H54 (cell line): ENCODE measurements at regions not wholly inside any gene's neighbourhood (a gene's known extent, or its start where the extent isn't known, plus 50 kb on each side); places are given as distances from the start of the nearest gene placed in this dataset.

Source experiments
- DNase-seq: peaks from one replicate; pipeline ENCODE4 v3.0.0; 2011; ENCODE audit warnings: low spot score, mixed read lengths; ENCODE audit not compliant: insufficient read length
- FAIRE-seq: peaks from 3 replicates; lab custom pipeline; 2011; peaks lifted over from hg19 to GRCh38; lab: Jason Lieb, UNC
- POLR2A ChIP-seq: IDR thresholded peaks from 2 replicates; pipeline ENCODE4 v1.6.1; 2011; ENCODE audit warnings: low read depth, mild to moderate bottlenecking, low read length

DNA sequence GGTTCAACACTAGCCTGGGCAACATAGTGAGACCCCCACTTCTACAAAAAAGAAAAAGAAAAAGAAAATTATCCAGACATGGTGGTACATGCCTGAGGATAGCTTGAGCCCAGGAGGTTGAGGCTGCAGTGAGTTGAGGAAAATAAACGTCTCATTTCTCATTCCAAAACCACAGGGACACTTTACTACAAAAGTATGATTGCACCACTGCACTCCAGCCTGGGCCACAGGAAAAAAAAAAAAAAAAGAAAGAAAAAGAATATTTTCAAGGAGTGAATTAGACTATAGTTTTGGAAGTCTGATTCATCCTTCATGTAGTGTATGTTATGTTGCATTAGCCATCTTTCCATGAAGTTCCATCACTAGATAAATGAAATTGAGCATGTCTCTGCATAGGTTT, 149.5 kb upstream of the THBS1 start:
- DNase-seq (no peak), FAIRE-seq (no peak)
- TF ChIP-seq POLR2A = no peak

DNA sequence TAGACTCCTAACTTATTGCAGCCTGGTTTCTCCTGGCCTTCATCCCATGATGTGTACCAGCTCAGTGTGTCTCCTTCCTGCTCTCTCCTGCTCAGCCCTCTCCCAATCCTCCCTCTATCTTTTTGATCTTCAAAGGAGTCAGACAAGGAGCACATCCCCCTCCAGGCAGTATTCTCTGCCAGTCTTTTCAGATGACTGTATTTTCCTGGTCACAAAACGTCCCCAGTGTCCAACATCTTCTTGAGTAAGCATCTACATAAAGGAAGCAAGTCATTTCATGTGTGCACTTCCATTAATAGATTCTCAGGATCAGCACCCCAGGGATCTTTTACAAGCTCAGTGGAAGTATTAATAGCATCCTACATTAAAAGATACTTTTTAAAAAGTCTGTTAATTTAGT, 148.9 kb upstream of the THBS1 start:
- DNase-seq = no peak
- FAIRE-seq = no peak
- no peak for TF ChIP-seq POLR2A

DNA sequence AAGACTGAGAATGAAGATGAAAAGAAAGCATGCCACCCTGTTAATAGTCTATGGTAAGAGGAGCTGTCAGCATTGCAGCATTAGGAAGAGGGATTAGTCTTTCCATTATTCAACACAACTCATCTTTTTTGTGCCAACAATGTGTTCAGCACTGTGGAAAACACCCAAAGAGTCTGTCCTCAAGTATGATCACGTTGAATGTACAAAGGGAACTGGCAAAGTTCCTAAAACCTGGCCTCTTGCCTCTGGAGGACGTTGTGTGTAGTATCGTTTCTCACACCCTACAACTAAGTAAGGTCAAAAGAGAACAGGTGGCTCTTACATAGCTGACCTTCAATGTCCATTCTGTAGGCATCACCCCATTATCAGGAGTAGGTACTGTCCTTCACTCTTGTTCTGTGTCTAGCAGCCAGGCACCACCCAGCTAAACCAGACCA, 147.9 kb upstream of the THBS1 start:
- TF ChIP-seq POLR2A = no peak
- FAIRE-seq = no peak
- no peak for DNase-seq

DNA sequence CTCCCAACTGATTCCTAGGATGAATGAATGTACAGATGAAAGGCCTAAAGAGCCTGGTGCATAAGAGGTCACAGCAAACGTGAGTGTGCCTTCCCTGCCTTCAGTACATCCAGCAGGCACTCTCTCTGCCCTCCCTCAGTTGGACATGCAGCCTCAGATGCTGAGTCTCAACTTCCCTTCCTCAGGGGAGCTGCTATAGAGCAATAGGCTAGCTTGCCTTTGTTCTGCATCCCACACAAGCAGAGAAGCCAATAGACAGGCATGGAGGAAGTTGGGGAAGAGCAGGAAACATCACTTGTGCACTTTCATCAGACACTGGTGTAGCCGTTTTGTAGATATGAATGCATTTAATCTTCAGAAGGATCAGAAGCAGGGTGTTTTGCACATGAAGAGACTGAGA, 147.5 kb upstream of the THBS1 start:
- FAIRE-seq (no peak), DNase-seq (no peak)
- no peak for TF ChIP-seq POLR2A

DNA sequence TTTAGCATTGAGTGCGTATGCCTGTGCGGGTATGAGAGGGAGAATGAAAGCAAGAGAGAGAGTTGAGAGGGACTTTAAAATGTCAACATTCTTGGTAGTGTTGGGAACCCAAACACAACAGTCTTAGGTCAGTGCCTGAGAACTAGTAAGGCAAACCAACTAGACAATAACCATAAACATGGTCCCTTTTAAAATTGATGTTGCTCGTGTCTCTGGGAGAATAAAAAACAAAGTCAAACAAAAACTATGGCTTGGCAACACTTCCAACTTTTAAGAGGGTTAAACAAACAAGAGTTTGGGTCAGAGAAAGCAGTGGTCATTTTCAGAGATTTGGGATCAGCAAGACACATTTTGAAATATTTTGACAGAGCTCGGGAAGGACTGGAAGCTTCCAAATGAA, 146.7 kb upstream of the THBS1 start:
- DNase-seq = no peak
- no peak for FAIRE-seq
- no peak for TF ChIP-seq POLR2A

DNA sequence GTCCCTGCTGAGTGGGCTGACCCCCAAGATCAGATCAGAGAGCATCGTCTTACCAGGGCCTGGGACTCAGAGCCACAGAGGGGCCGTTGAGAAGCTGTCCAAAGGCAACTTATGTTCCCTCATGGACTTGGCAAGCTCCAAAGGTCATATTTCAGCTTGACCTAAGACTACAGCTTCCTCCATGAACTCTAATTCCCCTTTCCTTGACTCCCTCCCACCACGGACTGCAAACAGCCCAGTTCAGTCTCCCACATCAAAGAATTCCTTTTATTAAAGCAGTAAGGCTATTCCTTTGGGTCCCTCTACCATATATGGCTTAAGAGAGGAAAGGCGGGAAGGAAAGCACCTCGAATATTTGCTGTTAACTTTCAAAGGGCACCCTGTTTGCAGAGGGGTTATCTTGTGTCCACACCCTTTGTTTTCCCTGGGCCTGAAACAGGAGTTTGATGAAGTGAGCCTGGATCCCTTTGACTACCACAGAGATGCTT, 146.1 kb upstream of the THBS1 start:
- FAIRE-seq (no peak), DNase-seq (no peak)
- no peak for TF ChIP-seq POLR2A

DNA sequence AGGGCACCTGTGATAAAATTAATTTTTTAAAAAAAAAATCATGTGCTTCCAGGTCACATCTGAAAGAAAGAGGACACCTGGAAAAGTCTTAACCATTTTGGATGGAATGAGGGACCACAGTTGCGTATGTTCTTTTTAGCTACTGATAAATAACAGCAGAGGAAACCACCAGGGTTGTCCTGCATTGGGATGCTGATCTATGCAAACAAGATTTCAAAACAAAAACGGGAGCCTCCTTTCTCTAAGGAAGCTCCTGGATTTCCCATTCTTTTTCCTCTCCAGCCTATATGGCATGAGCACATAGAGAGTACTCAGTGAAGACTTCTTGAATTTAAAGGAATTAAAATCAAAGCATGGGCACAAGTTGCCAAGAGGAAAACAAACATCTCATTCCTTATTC, 145.6 kb upstream of the THBS1 start:
- no peak for DNase-seq
- no peak for TF ChIP-seq POLR2A
- no peak for FAIRE-seq

DNA sequence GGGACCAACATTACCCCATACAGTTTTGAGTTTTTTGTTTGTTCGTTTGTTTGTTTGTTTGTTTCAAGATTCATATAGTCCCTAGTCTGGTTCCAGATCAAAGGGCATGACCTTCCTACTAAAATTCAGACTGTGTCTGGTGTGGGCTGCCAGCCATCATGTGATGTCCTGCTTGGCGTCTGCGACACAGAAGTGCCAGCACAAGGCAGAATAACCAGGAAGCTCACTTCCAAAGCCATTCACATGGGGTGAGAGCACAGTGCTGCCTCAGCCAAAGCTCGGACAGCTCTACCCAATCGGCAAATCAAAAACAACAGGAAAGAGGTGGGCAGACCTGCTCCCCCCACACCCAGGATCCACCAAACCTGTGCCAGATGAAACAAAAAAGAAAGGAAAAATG, 142.6 kb upstream of the THBS1 start:
- DNase-seq (no peak), FAIRE-seq (no peak)
- TF ChIP-seq POLR2A = no peak

DNA sequence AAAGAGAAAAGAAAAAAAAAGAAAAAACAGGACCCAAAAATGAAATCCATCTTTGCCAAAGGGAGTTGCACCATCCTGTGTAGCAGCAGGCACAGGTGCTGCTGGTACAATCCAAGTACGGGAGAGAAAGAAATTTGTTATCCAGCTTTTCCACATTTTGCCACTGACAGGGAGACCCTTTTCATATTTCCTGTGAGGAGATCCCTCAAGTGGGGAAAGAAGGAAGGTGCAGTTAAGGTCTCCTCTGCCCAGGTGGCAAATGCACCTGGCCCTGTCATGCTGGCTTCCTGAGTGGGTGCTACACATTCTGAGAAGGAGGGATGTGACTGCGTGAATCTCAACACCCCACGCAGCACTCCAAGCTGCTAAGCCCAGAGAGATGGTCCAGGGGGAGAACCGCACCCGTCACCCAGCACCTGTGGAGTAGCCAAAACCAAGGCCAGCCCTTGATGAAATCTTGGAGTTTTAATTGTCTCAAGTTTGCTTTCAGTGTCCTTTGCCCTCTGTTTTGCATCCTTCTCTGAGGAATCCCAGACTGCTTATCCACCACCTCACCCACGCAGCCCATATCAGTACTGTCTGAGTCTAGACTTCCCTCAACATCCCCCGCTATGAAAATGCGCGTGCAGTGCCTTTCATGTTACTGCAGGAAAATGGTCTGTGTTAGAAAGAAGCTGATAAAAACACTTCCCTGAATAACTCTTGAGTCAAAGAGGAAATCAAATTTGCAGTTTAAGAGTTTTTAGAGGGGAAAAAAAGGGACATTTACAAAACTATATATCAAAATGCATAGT, 141.9 kb upstream of the THBS1 start:
- DNase-seq (no peak), FAIRE-seq (no peak)
- no peak for TF ChIP-seq POLR2A

DNA sequence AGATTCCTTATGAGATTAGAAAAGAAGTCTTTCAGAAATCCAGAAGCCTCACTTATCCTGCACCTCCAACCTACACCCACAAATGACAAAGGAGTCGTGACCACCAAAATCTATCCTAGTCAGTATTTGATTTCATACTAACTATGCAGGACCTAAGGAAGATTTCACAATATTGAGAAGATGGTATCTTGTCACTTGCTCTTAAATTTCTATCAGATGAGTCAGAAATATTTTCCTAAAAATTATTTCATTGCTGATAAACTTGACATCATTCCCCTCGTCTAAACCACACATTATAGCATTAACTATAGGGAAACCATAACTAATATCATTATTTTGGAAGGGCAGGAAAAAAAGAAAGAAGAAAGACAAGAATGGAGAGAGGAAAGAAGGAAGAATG, 138.0 kb upstream of the THBS1 start:
- FAIRE-seq (no peak), DNase-seq (no peak)
- no peak for TF ChIP-seq POLR2A

DNA sequence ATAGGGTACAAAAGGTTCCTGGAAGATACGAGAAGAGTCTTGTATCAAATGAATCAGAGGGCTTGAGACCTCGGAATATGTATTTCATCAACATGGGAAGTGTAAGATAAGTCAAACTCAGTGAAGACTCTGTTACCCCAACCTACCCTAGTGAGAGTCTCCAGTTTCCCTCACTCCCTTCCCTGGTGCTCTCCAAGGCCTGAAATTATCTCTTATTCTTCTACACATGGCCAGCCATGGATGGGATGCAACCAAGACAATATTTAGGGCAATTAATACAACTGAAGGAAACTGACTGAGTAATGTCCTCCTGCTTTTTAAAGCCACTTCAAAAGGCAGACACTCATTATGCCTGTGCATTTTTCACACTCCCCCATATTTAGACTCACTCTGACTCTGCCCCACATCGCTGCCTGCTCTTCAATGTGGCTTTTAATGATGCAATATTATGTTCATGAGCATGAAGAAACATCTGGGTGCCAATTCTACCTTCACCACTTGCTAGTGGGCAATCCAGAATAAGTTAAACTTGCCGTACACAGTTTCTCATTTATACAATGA, 137.1 kb upstream of the THBS1 start:
- FAIRE-seq = no peak
- no peak for TF ChIP-seq POLR2A
- DNase-seq = no peak

DNA sequence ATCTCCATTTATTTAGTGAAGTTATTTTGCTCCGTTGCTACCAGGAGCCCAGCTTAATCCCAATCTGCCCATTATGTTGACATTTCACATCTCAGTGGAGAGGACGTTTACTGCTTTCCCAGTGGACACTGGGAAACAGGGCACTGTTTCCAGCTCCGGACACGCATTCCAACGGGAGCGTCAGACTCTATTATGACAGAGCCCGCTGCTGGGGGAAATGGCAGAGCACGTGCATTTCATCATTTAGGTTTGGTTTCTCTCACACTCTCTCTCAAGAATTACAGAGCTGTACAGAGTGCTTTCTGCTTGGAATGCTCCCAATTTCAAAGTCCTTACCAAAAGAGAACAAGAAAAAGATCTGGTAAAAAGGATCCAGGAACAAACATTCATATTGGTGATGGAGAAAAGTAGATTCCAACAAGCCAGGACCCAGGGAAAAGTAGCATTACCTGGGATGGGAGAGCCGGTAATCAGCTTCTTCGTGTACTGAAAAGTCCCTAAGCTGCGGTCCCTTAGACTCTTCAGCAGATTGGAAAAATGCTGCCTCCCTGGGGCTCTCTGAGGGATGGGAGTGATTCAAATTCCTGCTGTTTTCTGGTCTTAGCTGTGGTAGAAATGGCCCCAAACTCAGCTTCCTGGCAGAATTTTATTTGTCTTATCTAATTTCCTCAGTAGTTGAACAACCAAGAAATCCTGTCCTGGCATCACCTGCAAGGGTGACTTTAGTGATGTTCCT, 136.0 kb upstream of the THBS1 start:
- FAIRE-seq (no peak), DNase-seq (no peak)
- no peak for TF ChIP-seq POLR2A

DNA sequence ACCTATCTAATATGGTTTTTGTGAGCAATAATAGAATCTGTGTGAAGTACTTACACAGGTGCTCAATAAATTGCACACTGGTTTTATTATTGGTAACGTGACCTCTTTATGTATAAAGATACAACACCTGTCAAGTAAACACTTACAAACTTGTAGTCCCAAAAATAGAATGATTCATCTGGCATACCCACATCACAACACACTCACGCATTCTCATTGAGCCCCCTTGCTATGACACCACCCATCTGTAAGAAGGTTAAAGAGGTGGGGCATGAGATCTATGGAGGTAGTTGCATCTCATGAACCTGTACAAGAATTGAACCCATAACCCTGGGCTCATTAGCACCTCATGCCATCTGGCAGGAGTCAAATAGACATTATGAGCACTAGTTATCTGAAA, 134.9 kb upstream of the THBS1 start:
- DNase-seq (no peak), FAIRE-seq (no peak)
- TF ChIP-seq POLR2A = no peak

DNA sequence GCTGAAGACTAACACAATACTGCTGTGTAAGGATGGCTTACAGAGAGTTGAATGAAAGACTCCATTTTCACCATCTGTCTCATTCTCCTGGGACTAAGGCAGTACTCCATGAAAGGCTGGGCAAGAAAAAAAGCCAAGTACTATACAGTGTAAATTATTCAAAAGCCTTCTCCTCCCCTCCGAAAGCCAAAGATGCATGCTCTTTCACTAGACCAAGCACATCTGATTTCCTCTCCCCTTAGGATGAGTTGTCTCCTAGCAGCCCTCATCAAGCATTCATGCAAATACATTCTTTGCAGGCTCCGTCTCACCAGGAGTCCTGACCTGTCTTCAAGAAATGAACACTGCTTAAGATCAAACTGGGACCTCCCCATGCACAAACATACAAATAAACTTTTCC, 133.5 kb upstream of the THBS1 start:
- FAIRE-seq (no peak), DNase-seq (no peak)
- no peak for TF ChIP-seq POLR2A
